Activated CD8-positive, alpha-beta T cell treated with anti-CD3 and anti-CD28 coated beads for 36 hours (primary cell): ENCODE measurements at regions not wholly inside any gene's neighbourhood (a gene's known extent, or its start where the extent isn't known, plus 50 kb on each side); places are given as distances from the start of the nearest gene placed in this dataset.

Experiments
- ATAC-seq: fragments of 200-7000 bp; cut with Tn5 transposase; one replicate; pipeline ENCODE4 v1.10.0; 2021; ENCODE audit warnings: mild to moderate bottlenecking, moderate library complexity
- CTCF ChIA-PET: fragments of 350-600 bp; sonication (Branson Sonifier 250); formaldehyde crosslinking; loops from one replicate; lab custom pipeline; 2021; ENCODE audit warnings: antibody characterized with exemption; lab: Charles Lee
- POLR2A ChIA-PET: fragments of 350-600 bp; sonication (Branson Sonifier 250); formaldehyde crosslinking; loops from one replicate; lab custom pipeline; 2021; ENCODE audit warnings: antibody characterized with exemption; lab: Charles Lee
- DNase-seq: peaks from one replicate; pipeline ENCODE4 v3.0.0-alpha.2; 2020
- H3K27ac Mint-ChIP-seq: one replicate; pipeline ENCODE4 v1.8.0; 2021; ENCODE audit warnings: mild to moderate bottlenecking, mixed read lengths
- H3K27me3 Mint-ChIP-seq: one replicate; pipeline ENCODE4 v1.8.0; 2021; ENCODE audit warnings: mixed read lengths
- H3K36me3 Mint-ChIP-seq: one replicate; pipeline ENCODE4 v1.8.0; 2021; ENCODE audit warnings: low read depth, mixed read lengths
- H3K4me1 Mint-ChIP-seq: one replicate; pipeline ENCODE4 v1.8.0; 2021; ENCODE audit warnings: low read depth, mixed read lengths
- H3K4me3 Mint-ChIP-seq: one replicate; pipeline ENCODE4 v1.8.0; 2021; ENCODE audit warnings: mild to moderate bottlenecking, moderate library complexity, mixed read lengths
- H3K9me3 Mint-ChIP-seq: one replicate; pipeline ENCODE4 v1.8.0; 2021; ENCODE audit warnings: mixed read lengths
- CTCF ChIP-seq: fragments of 200-600 bp; IDR thresholded peaks from one replicate; pipeline ENCODE4 v1.8.0; 2022; ENCODE audit warnings: antibody characterized with exemption, mild to moderate bottlenecking
- intact Hi-C: fragments of 100-400 bp; cut with micrococcal nuclease; formaldehyde crosslinking; loops from one replicate; pipeline ENCODE4 v1.10.0; 2022

GRCh38 chr2:220051716-220052115, 424.3 kb downstream of the SLC4A3 start:
- ChIA-PET CTCF (no interaction called here), POLR2A (no interaction called here)
- intact Hi-C loops: no loop called here
- H3K36me3 Mint-ChIP-seq: no peaks in the 10 kb centered on the region
- no peaks in the 10 kb centered on the region for H3K27me3 Mint-ChIP-seq
- no peaks in the 10 kb centered on the region for H3K9me3 Mint-ChIP-seq
- no peak for ATAC-seq
- TF ChIP-seq CTCF: no peak
- no peak overlapping the region for H3K27ac Mint-ChIP-seq
- H3K4me1 Mint-ChIP-seq: no peaks in the 10 kb centered on the region
- DNase-seq: no peak
- no peak overlapping the region for H3K4me3 Mint-ChIP-seq

- ChIA-PET CTCF (interaction anchor here (0.5 to 1.4 kb wide), 3 partner anchors 13 to 282 kb away, joined by 3 to 7 read pairs (median 3); no protein-coding TSS in a partner anchor), POLR2A (no interaction called here)
- no peaks in the 10 kb centered on the region for H3K27me3 Mint-ChIP-seq
- no peak for DNase-seq
- no peak for ATAC-seq
- no peak overlapping the region for H3K27ac Mint-ChIP-seq
- TF ChIP-seq CTCF: no peak
- no peak overlapping the region for H3K4me3 Mint-ChIP-seq
- no peaks in the 10 kb centered on the region for H3K9me3 Mint-ChIP-seq
- H3K36me3 Mint-ChIP-seq: no peaks in the 10 kb centered on the region
- intact Hi-C loops: no loop called here
- no peaks in the 10 kb centered on the region for H3K4me1 Mint-ChIP-seq
These were observed 426.5 kb downstream of the SLC4A3 start for GRCh38 chr2:220053919-220054318.

- no peak for ATAC-seq
- no peak overlapping the region for H3K4me3 Mint-ChIP-seq
- TF ChIP-seq CTCF: no peak
- POLR2A ChIA-PET: no interaction called here
- peaks cover 2% of the 10 kb centered on the region for H3K27me3 Mint-ChIP-seq
- CTCF ChIA-PET: no interaction called here
- no peaks in the 10 kb centered on the region for H3K36me3 Mint-ChIP-seq
- intact Hi-C loops: no loop called here
- DNase-seq: no peak
- no peak overlapping the region for H3K27ac Mint-ChIP-seq
- H3K4me1 Mint-ChIP-seq: no peaks in the 10 kb centered on the region
- H3K9me3 Mint-ChIP-seq: no peaks in the 10 kb centered on the region
These were observed 430.0 kb downstream of the SLC4A3 start for GRCh38 chr2:220057391-220057790.

GRCh38 chr2:220057916-220058315, 430.5 kb downstream of the SLC4A3 start:
- ChIA-PET CTCF (no interaction called here), POLR2A (no interaction called here)
- Mint-ChIP-seq H3K9me3 (no peaks in the 10 kb centered on the region), H3K4me1 (no peaks in the 10 kb centered on the region), H3K36me3 (no peaks in the 10 kb centered on the region), H3K4me3 (no peak overlapping the region), H3K27ac (no peak overlapping the region), H3K27me3 (peaks cover 2% of the 10 kb centered on the region)
- intact Hi-C loops: no loop called here
- no peak for ATAC-seq
- DNase-seq: no peak
- no peak for TF ChIP-seq CTCF

- Mint-ChIP-seq H3K4me3 (no peak overlapping the region), H3K36me3 (no peaks in the 10 kb centered on the region), H3K27ac (no peak overlapping the region), H3K9me3 (no peaks in the 10 kb centered on the region), H3K27me3 (peaks cover 2% of the 10 kb centered on the region), H3K4me1 (no peaks in the 10 kb centered on the region)
- no peak for TF ChIP-seq CTCF
- intact Hi-C loops: no loop called here
- POLR2A ChIA-PET: no interaction called here
- CTCF ChIA-PET: no interaction called here
- no peak for DNase-seq
- no peak for ATAC-seq
These were observed 436.9 kb downstream of the SLC4A3 start for GRCh38 chr2:220064111-220065030.
